SK-N-MC (cell line): ENCODE measurements at regions not wholly inside any gene's neighbourhood (a gene's known extent, or its start where the extent isn't known, plus 50 kb on each side); places are given as distances from the start of the nearest gene placed in this dataset.
"Not testable (repeated sequence)": the region's sequence is repeated elsewhere in the genome, so short reads cannot be mapped to it uniquely, and the experiment has no call there.

Experiments used
- DNase-seq: peaks from one replicate; pipeline ENCODE4 v3.0.0-alpha.2; 2011; ENCODE audit warnings: low read depth, low spot score
- H3K27ac ChIP-seq: fragments of 200-600 bp; sonication (generic); 2 replicates; pipeline ENCODE4 v1.5.1; 2016; ENCODE audit warnings: mixed run types
- H3K36me3 ChIP-seq: fragments of 200-600 bp; sonication (generic); 2 replicates; pipeline ENCODE4 v1.6.1; 2017; ENCODE audit warnings: antibody characterized with exemption, low read length, mixed read lengths; ENCODE audit not compliant: insufficient read depth
- H3K4me3 ChIP-seq: fragments of 200-600 bp; sonication (generic); 2 replicates; pipeline ENCODE4 v1.5.1; 2016
- H3K9ac ChIP-seq: fragments of 200-600 bp; sonication (generic); 2 replicates; pipeline ENCODE4 v1.8.0; 2017; ENCODE audit warnings: mixed run types, mixed read lengths; ENCODE audit not compliant: insufficient read length
- H3K9me3 ChIP-seq: fragments of 200-600 bp; sonication (generic); 2 replicates; pipeline ENCODE4 v1.6.1; 2017; ENCODE audit warnings: low read depth, mild to moderate bottlenecking, antibody characterized with exemption, low read length, moderate library complexity, mixed read lengths
- EZH2 ChIP-seq: fragments of 200-600 bp; sonication (generic); IDR thresholded peaks from one replicate; pipeline ENCODE4 v1.6.1; 2017; ENCODE audit warnings: antibody characterized with exemption
- FOXP2 ChIP-seq: optimal IDR thresholded peaks from 2 replicates; pipeline ENCODE3; 2011; ENCODE audit warnings: mild to moderate bottlenecking, moderate library complexity; ENCODE audit not compliant: insufficient read depth; ENCODE audit errors: extremely low read length, control extremely low read depth
- POLR2AphosphoS5 ChIP-seq: IDR thresholded peaks from 2 replicates; pipeline ENCODE4 v1.6.1; 2012; ENCODE audit warnings: mild to moderate bottlenecking, low read depth, low read length, borderline replicate concordance

DNA sequence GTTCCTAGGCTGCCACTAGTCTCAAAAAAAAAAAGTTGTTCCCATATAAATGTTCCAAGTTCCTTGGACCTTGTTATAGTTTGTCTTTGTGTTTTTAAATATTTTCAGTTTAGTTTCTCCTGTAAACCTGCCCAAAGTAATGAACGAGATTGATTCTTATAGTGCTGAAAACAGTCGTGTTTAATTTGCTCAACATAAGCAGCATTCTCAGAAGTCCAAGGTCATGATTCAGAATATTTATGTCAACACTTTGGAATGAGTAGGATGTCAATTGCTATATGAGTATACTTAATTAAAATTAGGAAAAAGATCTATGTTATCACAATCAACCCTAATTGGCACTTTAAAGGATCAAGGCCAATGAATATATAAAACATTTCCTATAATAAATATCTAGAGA lies 510.9 kb downstream of the PPP4R3C start:
- TF ChIP-seq FOXP2 (no peak), POLR2AphosphoS5 (no peak)
- Histone ChIP-seq H3K9ac (no peak overlapping the region), H3K4me3 (no peak overlapping the region), H3K36me3 (no peaks in the 10 kb centered on the region), H3K27ac (no peak overlapping the region), H3K9me3 (no peaks in the 10 kb centered on the region)
- no peak for DNase-seq

DNA sequence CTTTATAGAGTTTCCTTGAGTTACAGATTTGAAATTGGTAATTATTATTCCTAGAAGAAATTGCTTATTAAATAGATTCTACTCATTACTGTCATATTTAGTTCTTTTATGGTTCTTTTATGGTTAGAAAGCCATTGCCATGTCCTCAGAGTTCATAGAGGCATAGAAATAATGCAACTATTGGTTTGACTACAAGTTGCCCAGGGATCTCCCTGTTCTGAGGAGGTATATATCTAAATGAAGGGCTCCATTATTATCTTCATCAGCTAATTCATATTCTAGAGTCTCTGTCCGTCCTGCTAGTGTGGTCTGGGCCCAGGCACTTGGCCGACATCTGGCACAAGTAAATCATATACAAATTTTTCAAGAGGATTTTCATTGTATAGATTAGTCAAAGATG lies 535.7 kb downstream of the PPP4R3C start:
- TF ChIP-seq EZH2 (no peak), POLR2AphosphoS5 (no peak), FOXP2 (no peak)
- no peak for DNase-seq
- Histone ChIP-seq H3K4me3 (no peak overlapping the region), H3K36me3 (no peaks in the 10 kb centered on the region), H3K9me3 (no peaks in the 10 kb centered on the region), H3K27ac (no peak overlapping the region), H3K9ac (no peak overlapping the region)

DNA sequence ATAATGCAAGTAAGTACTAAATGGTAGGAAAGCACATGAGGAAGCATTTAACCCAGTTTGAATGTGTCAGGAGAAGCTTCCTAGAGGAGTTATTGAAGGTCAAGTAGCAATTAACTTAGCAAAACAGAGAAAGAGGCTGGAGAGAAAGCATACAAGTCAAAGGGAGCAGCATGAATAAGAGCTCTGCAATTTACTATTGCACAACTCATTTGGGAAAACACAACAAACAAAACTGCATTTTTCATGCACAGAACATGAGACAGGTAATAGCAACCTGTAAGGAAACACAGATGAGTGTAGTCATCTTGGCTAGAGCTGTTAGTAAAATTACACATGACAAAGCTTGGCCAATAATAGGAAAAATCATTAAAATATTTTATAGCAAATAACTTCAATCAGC lies 538.1 kb downstream of the PPP4R3C start:
- Histone ChIP-seq H3K36me3 (no peaks in the 10 kb centered on the region), H3K9ac (no peak overlapping the region), H3K9me3 (no peaks in the 10 kb centered on the region), H3K27ac (no peak overlapping the region), H3K4me3 (no peak overlapping the region)
- TF ChIP-seq FOXP2: no peak
- TF ChIP-seq EZH2: no peak
- no peak for TF ChIP-seq POLR2AphosphoS5
- no peak for DNase-seq

DNA sequence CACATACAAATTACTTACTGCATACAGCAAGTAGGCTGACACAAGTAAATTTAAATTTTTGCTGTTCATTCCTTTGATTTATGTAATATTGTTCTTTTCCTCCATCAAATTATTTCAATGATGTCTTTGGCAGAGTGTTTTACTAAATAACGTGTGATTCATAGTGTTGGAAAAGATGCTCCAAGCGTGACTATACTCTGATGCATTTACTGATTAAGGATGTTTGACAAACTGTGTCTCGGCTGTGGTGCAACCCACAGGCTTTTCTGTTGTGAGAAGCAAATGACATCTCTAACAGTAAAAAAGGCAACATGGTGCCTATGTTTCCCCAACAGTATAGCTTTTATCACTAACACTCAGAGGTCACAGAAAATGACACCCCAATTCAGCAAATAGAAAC lies 540.9 kb downstream of the PPP4R3C start:
- Histone ChIP-seq H3K36me3 (no peaks in the 10 kb centered on the region), H3K9ac (no peak overlapping the region), H3K9me3 (no peaks in the 10 kb centered on the region), H3K27ac (no peak overlapping the region), H3K4me3 (no peak overlapping the region)
- DNase-seq: no peak
- TF ChIP-seq POLR2AphosphoS5 (no peak), FOXP2 (no peak), EZH2 (no peak)

DNA sequence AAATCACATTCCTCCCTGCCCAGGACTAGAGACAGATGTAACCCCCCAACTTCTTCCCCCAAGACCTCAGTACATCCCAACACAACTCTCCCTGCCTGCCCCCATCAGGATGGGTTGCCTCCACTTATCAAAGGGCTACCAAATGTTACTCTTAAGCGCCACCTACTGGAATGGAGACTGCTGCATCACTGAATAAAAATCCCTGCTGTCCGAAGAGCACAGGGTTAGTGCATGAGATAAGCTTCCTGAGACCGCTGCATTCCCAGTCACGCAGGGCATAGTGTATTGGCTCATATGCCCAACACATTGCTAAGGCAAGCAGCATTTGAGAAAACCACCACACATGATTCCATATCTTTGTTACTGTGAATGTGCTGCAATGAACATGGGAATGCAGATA lies 544.5 kb downstream of the PPP4R3C start:
- TF ChIP-seq EZH2 (no peak), FOXP2 (no peak), POLR2AphosphoS5 (no peak)
- no peak overlapping the region for H3K9ac ChIP-seq
- peak; percentile 6 for DNase-seq

DNA sequence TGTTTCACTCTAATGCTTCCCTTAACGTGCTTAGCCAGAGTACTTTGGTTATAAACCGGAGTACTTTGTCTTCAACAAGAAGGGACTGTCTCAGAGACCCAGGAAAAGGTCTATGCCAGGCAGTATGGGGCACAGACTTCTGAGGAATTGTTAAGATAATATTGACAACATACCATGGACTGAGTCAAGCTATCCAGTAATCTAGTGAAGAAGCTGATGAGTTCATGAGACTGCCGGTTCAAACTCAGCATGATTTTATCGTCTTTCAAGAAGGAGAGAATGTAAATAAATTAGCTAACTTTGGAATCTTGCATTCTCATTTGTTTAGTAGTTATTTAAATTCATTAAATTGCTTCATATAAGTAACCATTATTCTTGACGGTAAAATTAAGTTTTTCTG lies 546.1 kb downstream of the PPP4R3C start:
- no peak overlapping the region for H3K9ac ChIP-seq
- no peaks in the 10 kb centered on the region for H3K9me3 ChIP-seq
- H3K4me3 ChIP-seq: no peak overlapping the region
- no peaks in the 10 kb centered on the region for H3K36me3 ChIP-seq
- H3K27ac ChIP-seq: no peak overlapping the region
- TF ChIP-seq FOXP2: no peak
- TF ChIP-seq EZH2: no peak
- no peak for TF ChIP-seq POLR2AphosphoS5
- no peak for DNase-seq

More for the DNA sequence above, 544.5 kb downstream of the PPP4R3C start:
- Histone ChIP-seq H3K27ac (no peak overlapping the region), H3K9me3 (no peaks in the 10 kb centered on the region), H3K36me3 (no peaks in the 10 kb centered on the region), H3K4me3 (no peak overlapping the region)

DNA sequence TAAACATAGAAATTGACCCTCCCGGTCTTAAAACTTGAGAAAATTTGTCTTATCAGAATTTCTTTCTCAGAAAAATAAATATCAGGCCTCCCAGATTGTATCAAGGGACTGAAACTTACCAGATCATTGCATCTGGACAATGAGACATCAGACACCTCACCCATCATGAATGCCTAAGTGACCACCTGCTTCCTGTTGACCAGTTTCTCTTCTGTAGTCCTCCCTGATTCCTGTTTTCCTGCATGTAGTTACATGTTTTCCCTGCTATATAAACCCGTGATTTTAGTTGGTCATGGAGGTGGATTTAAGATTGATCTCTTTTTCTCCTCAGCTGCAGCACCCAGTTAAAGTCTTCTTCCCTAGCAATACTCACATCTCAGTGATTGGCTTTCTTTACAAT lies 548.1 kb downstream of the PPP4R3C start:
- Histone ChIP-seq H3K4me3 (no peak overlapping the region), H3K27ac (no peak overlapping the region), H3K9me3 (no peaks in the 10 kb centered on the region), H3K36me3 (no peaks in the 10 kb centered on the region), H3K9ac (no peak overlapping the region)
- no peak for DNase-seq
- TF ChIP-seq FOXP2 (no peak), POLR2AphosphoS5 (no peak), EZH2 (no peak)

DNA sequence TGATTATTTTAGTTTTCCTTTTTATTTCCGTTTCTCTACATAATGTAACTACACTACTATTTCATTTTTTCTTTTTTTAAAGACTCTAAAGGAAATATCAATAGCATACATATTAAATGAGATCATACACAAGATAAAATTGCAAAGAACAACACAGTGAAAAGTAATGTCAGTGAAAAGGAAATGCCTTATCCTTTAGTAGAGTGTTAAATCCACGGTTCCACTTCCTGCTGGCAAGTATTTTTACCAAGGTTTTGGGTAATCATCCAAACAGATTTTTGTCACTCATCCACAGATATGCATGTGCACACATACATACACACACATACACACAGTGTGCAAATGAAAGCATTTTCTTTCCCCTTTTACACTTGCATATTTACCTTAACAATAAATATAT lies 548.9 kb downstream of the PPP4R3C start:
- Histone ChIP-seq H3K36me3 (no peaks in the 10 kb centered on the region), H3K9me3 (no peaks in the 10 kb centered on the region), H3K27ac (no peak overlapping the region), H3K4me3 (no peak overlapping the region), H3K9ac (no peak overlapping the region)
- TF ChIP-seq EZH2 (no peak), FOXP2 (no peak), POLR2AphosphoS5 (no peak)
- DNase-seq: no peak

DNA sequence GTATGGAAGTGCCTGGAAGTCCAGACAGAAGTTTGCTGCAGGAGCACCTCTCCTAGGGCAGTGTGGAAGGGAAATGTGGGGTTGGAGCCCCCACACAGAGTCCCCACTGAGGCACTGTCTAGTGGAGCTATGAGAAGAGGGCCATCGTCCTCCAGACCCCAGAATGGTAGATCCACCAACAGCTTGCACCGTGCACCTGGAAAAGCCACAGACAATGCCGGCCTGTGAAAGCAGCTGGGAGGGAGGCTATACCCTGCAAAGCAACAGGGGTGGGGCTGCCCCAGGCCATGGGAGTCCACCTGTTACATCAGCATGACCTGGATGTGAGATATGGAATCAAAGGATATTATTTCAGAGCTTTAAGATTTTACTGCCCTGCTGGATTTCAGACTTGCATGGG lies 551.4 kb downstream of the PPP4R3C start:
- H3K4me3 ChIP-seq, H3K36me3 ChIP-seq, DNase-seq: not testable (repeated sequence)

More for the DNA sequence above, 551.4 kb downstream of the PPP4R3C start:
- not testable (repeated sequence) for H3K27ac ChIP-seq, H3K9ac ChIP-seq, H3K9me3 ChIP-seq
